Tibial artery (tissue), 4 donors: ENCODE measurements at regions not wholly inside any gene's neighbourhood (a gene's known extent, or its start where the extent isn't known, plus 50 kb on each side); places are given as distances from the start of the nearest gene placed in this dataset.

Experiments used
- DNase-seq, 2 donors: peaks; one replicate each; pipeline ENCODE4 v3.0.0-alpha.2; 2019
- H3K27ac ChIP-seq, 2 donors: fragments of 200-600 bp; sonication (generic) in 1 of 2; 1 replicate in 1 of 2; 2 replicates in 1 of 2; pipeline ENCODE4 v1.5.1; 2018 to 2019; ENCODE audit warnings: mild to moderate bottlenecking in 1 of 2
- H3K27me3 ChIP-seq, 2 donors: fragments of 200-600 bp; sonication (generic) in 1 of 2; one replicate each; pipeline versions ENCODE4 v1.5.1 to v1.6.0; 2016 to 2019
- H3K36me3 ChIP-seq, 3 donors: fragments of 200-600 bp; sonication (generic) in 2 of 3; one replicate each; pipeline ENCODE4 v1.5.1; 2016 to 2019; ENCODE audit warnings: mild to moderate bottlenecking in 2 of 3
- H3K4me1 ChIP-seq, 4 donors: fragments of 200-600 bp; sonication (generic) in 2 of 4; 1 replicate in 3 of 4; 2 replicates in 1 of 4; pipeline ENCODE4 v1.5.1; 2016 to 2019
- H3K4me3 ChIP-seq, 2 donors: fragments of 200-600 bp; sonication (generic) in 1 of 2; 1 replicate in 1 of 2; 2 replicates in 1 of 2; pipeline ENCODE4 v1.5.1; 2018 to 2019; ENCODE audit warnings: mild to moderate bottlenecking in 2 of 2
- H3K9me3 ChIP-seq, 3 donors: fragments of 200-600 bp; sonication (generic) in 1 of 3; one replicate each; pipeline ENCODE4 v1.5.1; 2016 to 2019
- CTCF ChIP-seq, 2 experiments: fragments of 200-600 bp in 1 of 2; fragments of 450-650 bp in 1 of 2; IDR thresholded peaks; one replicate each; pipeline ENCODE4 v1.5.1; 2017 to 2019; ENCODE audit warnings: antibody characterized with exemption in 2 of 2, mild to moderate bottlenecking in 1 of 2, moderate library complexity in 1 of 2
- intact Hi-C: fragments of 100-400 bp; cut with DNase I; formaldehyde crosslinking; loops from one replicate; pipeline ENCODE4 v1.15.0; 2023; ENCODE audit warnings: low total_unique reads

- no peak overlapping the region for H3K4me3 ChIP-seq
- DNase-seq, result no peak
- no peaks in the 10 kb centered on the region for H3K27me3 ChIP-seq
- H3K9me3 ChIP-seq, result no peaks in the 10 kb centered on the region
- no peak overlapping the region for H3K27ac ChIP-seq
- intact Hi-C loops, result no loop called here
- no peaks in the 10 kb centered on the region for H3K36me3 ChIP-seq
- no peaks in the 10 kb centered on the region for H3K4me1 ChIP-seq
- TF ChIP-seq CTCF (IDR thresholded peaks at IDR 0.05), result no peak
These were observed 193.1 kb upstream of the SEMA3C start for GRCh38 chr7:81111781-81112540.

DNA sequence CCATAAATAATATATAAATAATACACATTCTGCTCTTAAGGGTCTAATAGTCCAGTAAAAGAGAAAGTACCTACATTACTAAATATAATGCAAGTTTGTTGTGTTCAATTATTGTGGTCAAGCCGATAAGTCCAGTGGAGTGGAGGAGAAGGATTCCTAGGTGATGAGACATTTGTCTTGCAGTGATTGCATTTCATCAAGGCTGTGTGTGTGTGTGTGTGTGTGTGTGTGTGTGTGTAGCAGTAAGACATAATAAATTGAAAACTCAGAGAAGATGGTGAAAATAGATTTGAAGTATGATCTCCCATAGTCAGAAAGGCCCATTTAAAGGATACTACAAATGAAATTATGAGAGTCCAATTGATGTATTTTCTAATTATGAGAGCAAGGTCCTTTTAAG lies 192.5 kb upstream of the SEMA3C start:
- intact Hi-C loops, result no loop called here
- Histone ChIP-seq H3K4me3 (no peak overlapping the region), H3K9me3 (no peaks in the 10 kb centered on the region), H3K4me1 (no peaks in the 10 kb centered on the region), H3K36me3 (no peaks in the 10 kb centered on the region), H3K27ac (no peak overlapping the region), H3K27me3 (no peaks in the 10 kb centered on the region)
- DNase-seq, result no peak
- TF ChIP-seq CTCF (IDR thresholded peaks at IDR 0.05), result no peak

DNA sequence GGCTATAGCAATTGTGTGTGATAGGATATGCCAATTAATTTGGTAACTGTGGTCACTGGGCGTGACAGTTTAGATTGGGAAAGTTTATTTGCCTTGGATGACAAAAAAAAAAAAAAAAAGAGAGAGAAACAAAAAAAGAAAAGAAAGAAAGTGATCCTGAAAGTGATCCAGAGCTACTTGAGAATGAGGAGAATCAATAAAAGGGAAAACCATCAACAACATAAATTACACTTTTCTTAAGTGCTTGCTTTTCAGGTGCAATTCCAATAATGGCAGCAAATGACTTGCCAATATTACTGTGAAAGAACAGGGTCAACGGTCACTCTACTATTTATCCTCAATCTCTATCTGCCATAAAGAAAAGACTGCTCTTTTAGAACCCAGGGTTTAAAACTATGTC lies 191.8 kb upstream of the SEMA3C start:
- Histone ChIP-seq H3K27ac (no peak overlapping the region), H3K27me3 (no peaks in the 10 kb centered on the region), H3K9me3 (no peaks in the 10 kb centered on the region), H3K4me1 (no peaks in the 10 kb centered on the region), H3K4me3 (no peak overlapping the region), H3K36me3 (no peaks in the 10 kb centered on the region)
- DNase-seq, result no peak
- TF ChIP-seq CTCF (IDR thresholded peaks at IDR 0.05), result no peak
- intact Hi-C loops, result no loop called here

- Histone ChIP-seq H3K27me3 (no peaks in the 10 kb centered on the region), H3K36me3 (no peaks in the 10 kb centered on the region), H3K27ac (no peak overlapping the region), H3K9me3 (no peaks in the 10 kb centered on the region), H3K4me1 (no peaks in the 10 kb centered on the region), H3K4me3 (no peak overlapping the region)
- intact Hi-C loops, result no loop called here
- TF ChIP-seq CTCF (IDR thresholded peaks at IDR 0.05), result no peak
- no peak for DNase-seq
These were observed 179.4 kb upstream of the SEMA3C start for GRCh38 chr7:81098213-81098612.

DNA sequence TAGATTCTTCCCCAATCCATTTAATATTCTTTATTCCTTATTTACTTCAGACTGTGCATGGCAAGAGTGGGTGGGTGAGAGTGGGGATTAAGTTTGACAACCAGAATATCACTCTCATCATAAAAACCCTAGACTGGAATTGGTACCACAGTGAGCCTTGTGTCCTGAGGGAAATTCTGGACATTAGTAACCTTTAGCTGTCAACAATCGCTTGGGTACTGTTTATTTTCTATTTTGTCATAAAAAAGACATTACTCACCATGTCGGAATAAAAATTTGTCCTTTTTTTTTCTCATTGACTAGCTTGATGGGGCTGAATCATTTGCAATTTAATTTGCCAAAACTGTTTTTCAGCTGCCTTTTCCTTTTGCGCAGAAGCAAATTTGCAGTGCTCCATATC lies 176.1 kb upstream of the SEMA3C start:
- no peak for TF ChIP-seq CTCF (IDR thresholded peaks at IDR 0.05)
- H3K4me3 ChIP-seq, result no peak overlapping the region
- H3K27me3 ChIP-seq, result no peaks in the 10 kb centered on the region
- intact Hi-C loops, result no loop called here
- H3K9me3 ChIP-seq, result no peaks in the 10 kb centered on the region
- no peaks in the 10 kb centered on the region for H3K4me1 ChIP-seq
- DNase-seq, result no peak
- no peaks in the 10 kb centered on the region for H3K36me3 ChIP-seq
- H3K27ac ChIP-seq, result no peak overlapping the region

DNA sequence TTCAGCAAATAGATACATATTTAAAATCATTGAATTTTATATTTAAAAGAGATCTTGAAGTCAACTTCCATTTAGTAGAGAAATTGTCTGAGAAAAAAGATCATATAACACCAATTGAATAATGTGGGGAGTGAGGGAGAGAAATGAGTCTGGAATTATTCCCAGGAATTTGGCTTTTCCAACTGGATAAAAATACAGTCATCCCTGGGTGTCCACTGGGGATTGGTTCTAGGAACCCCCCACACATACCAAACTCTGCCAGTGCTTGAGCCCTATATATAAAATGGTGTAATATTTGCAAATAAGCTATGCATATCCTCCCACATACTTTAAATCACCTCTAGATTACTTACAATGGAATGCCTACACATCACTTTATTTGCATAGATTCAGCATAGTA lies 162.8 kb upstream of the SEMA3C start:
- no peaks in the 10 kb centered on the region for H3K4me1 ChIP-seq
- no peaks in the 10 kb centered on the region for H3K9me3 ChIP-seq
- no peak for DNase-seq
- intact Hi-C loops, result no loop called here
- no peak overlapping the region for H3K27ac ChIP-seq
- H3K27me3 ChIP-seq, result no peaks in the 10 kb centered on the region
- no peak for TF ChIP-seq CTCF (IDR thresholded peaks at IDR 0.05)
- H3K4me3 ChIP-seq, result no peak overlapping the region
- H3K36me3 ChIP-seq, result no peaks in the 10 kb centered on the region
